K562 (cell line): ENCODE measurements at regions not wholly inside any gene's neighbourhood (a gene's known extent, or its start where the extent isn't known, plus 50 kb on each side); places are given as distances from the start of the nearest gene placed in this dataset.

Source experiments
- ATAC-seq: fragments of 200-7000 bp; cut with Tn5 transposase; 3 replicates; pipeline ENCODE4 v1.9.1; 2020; ENCODE audit warnings: moderate library complexity
- BruUV-seq: library from RNA; stranded (reverse); fragments of 400-500 nt; replicated peaks from 2 replicates; lab custom pipeline; 2021; lab: Mats Ljungman, UMichigan
- CTCF ChIA-PET: fragments of 300-600 bp; formaldehyde crosslinking; extraction: SDS; loops from one replicate; lab custom pipeline; 2021; ENCODE audit warnings: low intra/inter-chr PET ratio; lab: Yijun Ruan, JAX
- POLR2A ChIA-PET: fragments of 300-600, 350-650 bp; sonication (Branson Sonifier 250); formaldehyde crosslinking; extraction: SDS; loops from one replicate; lab custom pipeline; 2021; ENCODE audit warnings: antibody characterized with exemption, inconsistent platforms; lab: Yijun Ruan, JAX
- DNase-seq, 4 experiments: peaks; one replicate each; pipeline versions ENCODE4 v3.0.0 to v3.0.0-alpha.2; 2011 to 2018; ENCODE audit warnings: low spot score in 3 of 4, mixed read lengths in 3 of 4; ENCODE audit errors: extremely low read depth in 1 of 4
- FAIRE-seq: peaks from 2 replicates; lab custom pipeline; 2011; peaks lifted over from hg19 to GRCh38; lab: Jason Lieb, UNC
- H2AFZ ChIP-seq: 2 replicates; pipeline ENCODE4 v1.6.0; 2011; ENCODE audit warnings: low read depth, low read length, control low read depth, inconsistent platforms
- H3K27ac ChIP-seq: fragments of 200-600 bp; 3 replicates; pipeline ENCODE4 v1.8.0; 2011; ENCODE audit warnings: low read depth, mild to moderate bottlenecking, control low read depth, inconsistent platforms, low read length, moderate library complexity, mixed read lengths; ENCODE audit errors: extremely low read depth
- H3K27me3 ChIP-seq, 2 experiments: fragments of 300-600 bp in 1 of 2; 2 replicates in 1 of 2; 3 replicates in 1 of 2; pipeline versions ENCODE4 v1.6.0 to v1.8.0; 2011; ENCODE audit warnings: inconsistent platforms in 2 of 2, low read length in 2 of 2, mild to moderate bottlenecking in 1 of 2, mixed read lengths in 1 of 2, moderate library complexity in 1 of 2; ENCODE audit not compliant: control insufficient read depth in 2 of 2, insufficient read depth in 2 of 2
- H3K36me3 ChIP-seq: fragments of 300-600 bp; 3 replicates; pipeline ENCODE4 v1.8.0; 2011; ENCODE audit warnings: mild to moderate bottlenecking, low read length, inconsistent platforms; ENCODE audit not compliant: control insufficient read depth, insufficient read depth
- H3K4me1 ChIP-seq, 2 experiments: fragments of 200-600 bp in 1 of 2; replicated peaks in 1 of 2; 2 replicates in 1 of 2; 3 replicates in 1 of 2; pipeline versions ENCODE4 v1.5.1 to v1.8.0; 2011; ENCODE audit warnings: inconsistent platforms in 2 of 2, low read length in 2 of 2, mild to moderate bottlenecking in 1 of 2, mixed read lengths in 1 of 2, moderate library complexity in 1 of 2; ENCODE audit not compliant: control insufficient read depth in 2 of 2, insufficient read depth in 2 of 2
- H3K4me2 ChIP-seq: 2 replicates; pipeline ENCODE4 v1.6.1; 2011; ENCODE audit warnings: low read length, control low read depth, inconsistent platforms, mixed read lengths; ENCODE audit not compliant: insufficient read depth
- H3K4me3 ChIP-seq: fragments of 200-600 bp; sonication (generic), shearing (Covaris generic); 2 replicates; pipeline ENCODE4 v1.5.1; 2016; ENCODE audit warnings: control low read depth, inconsistent platforms
- H3K79me2 ChIP-seq: fragments of 200-600 bp; 3 replicates; pipeline ENCODE4 v1.8.0; 2011; ENCODE audit warnings: low read length, inconsistent platforms; ENCODE audit not compliant: control insufficient read depth, insufficient read depth
- H3K9ac ChIP-seq, 2 experiments: 2 replicates each; pipeline versions ENCODE4 v1.6.0 to v1.6.1; 2011; ENCODE audit warnings: low read depth in 2 of 2, low read length in 2 of 2, control low read depth in 1 of 2, inconsistent platforms in 1 of 2, mild to moderate bottlenecking in 1 of 2, mixed read lengths in 1 of 2; ENCODE audit not compliant: insufficient read depth in 1 of 2
- H3K9me1 ChIP-seq: one replicate; pipeline ENCODE4 v1.6.0; 2011; ENCODE audit warnings: inconsistent platforms, mild to moderate bottlenecking, low read length, moderate library complexity; ENCODE audit not compliant: control insufficient read depth, insufficient read depth
- H3K9me3 ChIP-seq: replicated peaks from 2 replicates; pipeline ENCODE4 v1.5.1; 2011; ENCODE audit warnings: low read depth, low read length, inconsistent platforms; ENCODE audit not compliant: control insufficient read depth, insufficient read depth
- H4K20me1 ChIP-seq: replicated peaks from 2 replicates; pipeline ENCODE4 v1.6.1; 2011; ENCODE audit warnings: low read length, inconsistent platforms, mixed read lengths; ENCODE audit not compliant: control insufficient read depth, insufficient read depth
- CAMTA2 ChIP-seq: fragments of 250-450 bp; sonication (Bioruptor Pico); conservative IDR thresholded peaks from 2 replicates; pipeline ENCODE4 v1.5.1; 2022
- NR4A1 ChIP-seq, 2 experiments: fragments of 250-450 bp in 1 of 2; fragments of 450-650 bp in 1 of 2; sonication (Bioruptor Pico) in 1 of 2; IDR thresholded peaks; 2 replicates each; pipeline versions ENCODE4 v1.4.0 to v1.6.1; 2016 to 2020; ENCODE audit warnings: mild to moderate bottlenecking in 2 of 2, missing compliant biosample characterization in 1 of 2, missing genetic modification characterization in 1 of 2, moderate library complexity in 1 of 2
- POU5F1 ChIP-seq: fragments of 150-350 bp; IDR thresholded peaks from 2 replicates; pipeline ENCODE4 v1.6.1; 2014; ENCODE audit warnings: borderline replicate concordance, low read length, low read depth, mild to moderate bottlenecking; ENCODE audit not compliant: partially characterized antibody
- RBM15 ChIP-seq: fragments of 200-400 bp; formaldehyde crosslinking; IDR thresholded peaks from 2 replicates; pipeline ENCODE4 v1.6.1; 2018; ENCODE audit warnings: mild to moderate bottlenecking, low read length, moderate library complexity; ENCODE audit not compliant: insufficient read depth
- TAL1 ChIP-seq: fragments of 450-650 bp; IDR thresholded peaks from 2 replicates; pipeline ENCODE4 v1.6.1; 2016; ENCODE audit warnings: mild to moderate bottlenecking
- ZNF217 ChIP-seq: sonication (generic); formaldehyde crosslinking; IDR thresholded peaks from 2 replicates; pipeline ENCODE4 v1.8.0; 2022; ENCODE audit warnings: mild to moderate bottlenecking, missing genetic modification reagents
- ZNF3 ChIP-seq: fragments of 250-450 bp; sonication (Bioruptor Pico); IDR thresholded peaks from 2 replicates; pipeline ENCODE4 v1.5.0; 2021; ENCODE audit warnings: mild to moderate bottlenecking, moderate library complexity
- WGBS: fragments of 100-300 bp; shearing (Covaris generic); methylation state at CpG from one replicate; pipeline ENCODE4 v1.1.6; 2016; ENCODE audit warnings: low coverage, mixed read lengths; ENCODE audit not compliant: insufficient coverage; ENCODE audit errors: missing lambda C conversion rate; 5-methylcytosine and 5-hydroxymethylcytosine counted together
- in situ Hi-C: fragments of 300-500 bp; cut with MboI; formaldehyde crosslinking; loops from 4 replicates; pipeline ENCODE4 v1.15.0; 2018; ENCODE audit warnings: inconsistent platforms, mixed read lengths
- intact Hi-C: fragments of 100-400 bp; cut with micrococcal nuclease; formaldehyde crosslinking; loops from 2 replicates; pipeline ENCODE4 v1.14.2; 2022
- TF ChIP-seq, protein P1 (sequence below): fragments of 250-450 bp; sonication (Bioruptor Pico); IDR thresholded peaks from 2 replicates; pipeline ENCODE4 v1.8.0; 2021; ENCODE audit warnings: mild to moderate bottlenecking, moderate library complexity
- TF ChIP-seq, protein P2 (sequence below): sonication (generic); formaldehyde crosslinking; IDR thresholded peaks from 2 replicates; pipeline ENCODE4 v1.8.0; 2022; ENCODE audit warnings: mild to moderate bottlenecking, missing genetic modification reagents
- TF ChIP-seq, protein P3 (sequence below): fragments of 250-450 bp; sonication (Bioruptor Pico); IDR thresholded peaks from 2 replicates; pipeline ENCODE4 v1.8.0; 2021; ENCODE audit warnings: moderate library complexity, mild to moderate bottlenecking, inconsistent platforms

DNA sequence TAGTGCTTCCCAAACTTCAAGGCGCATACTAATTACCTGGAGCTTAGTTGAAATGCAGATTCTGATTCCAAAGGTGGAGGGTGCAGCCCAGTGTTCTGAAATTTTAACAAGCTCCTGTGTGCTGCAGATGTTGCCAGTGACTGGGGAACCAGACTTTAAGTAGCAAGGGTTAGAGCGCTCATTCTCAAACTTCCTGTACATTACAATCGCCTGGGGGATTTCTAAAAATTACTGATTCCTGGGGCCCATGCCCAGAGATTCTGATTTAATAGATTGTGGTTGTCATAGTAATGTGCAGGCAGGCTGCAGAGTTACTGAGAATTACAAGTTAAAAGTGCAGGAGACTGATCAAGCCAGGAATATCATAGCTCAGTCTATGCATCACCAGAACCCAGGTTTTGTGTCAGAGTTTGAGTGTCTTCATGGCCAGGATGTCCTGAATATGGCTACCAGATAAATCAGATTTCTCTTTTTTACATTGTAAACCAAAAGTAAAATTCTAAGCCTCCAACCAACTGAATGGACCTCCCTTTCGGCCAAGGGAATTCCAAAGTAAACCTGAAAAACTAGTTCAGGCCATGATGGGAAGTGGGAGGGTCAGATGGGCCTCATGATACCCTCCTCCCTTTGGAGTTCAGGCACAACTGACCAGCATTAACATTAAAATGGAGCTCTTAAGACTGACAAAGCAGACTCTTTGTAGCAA, 121.6 kb downstream of the ATXN3L start:
- no peak for FAIRE-seq

More for the DNA sequence above, 121.6 kb downstream of the ATXN3L start:
- H3K27me3 ChIP-seq, result no peaks in the 10 kb centered on the region
- H3K4me2 ChIP-seq, result no peak overlapping the region
- no peak overlapping the region for H2AFZ ChIP-seq
- no peak overlapping the region for H3K27ac ChIP-seq
- intact Hi-C loops (no loop called here), in situ Hi-C loops (no loop called here)
- no peak for DNase-seq
- no peak for ATAC-seq
- CTCF ChIA-PET, result no interaction called here
- POLR2A ChIA-PET, result no interaction called here
- no peaks in the 10 kb centered on the region; a peak in 3 of 5 replicates for H3K4me1 ChIP-seq
- H4K20me1 ChIP-seq, result no peaks in the 10 kb centered on the region
- no peak overlapping the region for H3K4me3 ChIP-seq
- H3K79me2 ChIP-seq, result no peaks in the 10 kb centered on the region
- H3K9me1 ChIP-seq, result no peaks in the 10 kb centered on the region
- H3K36me3 ChIP-seq, result no peaks in the 10 kb centered on the region
- WGBS, result 63% methylated on average over 4 of the region's 4 CpGs
- BruUV-seq, result no TSS peak
- no peaks in the 10 kb centered on the region for H3K9me3 ChIP-seq
- TF ChIP-seq, protein P1, sequence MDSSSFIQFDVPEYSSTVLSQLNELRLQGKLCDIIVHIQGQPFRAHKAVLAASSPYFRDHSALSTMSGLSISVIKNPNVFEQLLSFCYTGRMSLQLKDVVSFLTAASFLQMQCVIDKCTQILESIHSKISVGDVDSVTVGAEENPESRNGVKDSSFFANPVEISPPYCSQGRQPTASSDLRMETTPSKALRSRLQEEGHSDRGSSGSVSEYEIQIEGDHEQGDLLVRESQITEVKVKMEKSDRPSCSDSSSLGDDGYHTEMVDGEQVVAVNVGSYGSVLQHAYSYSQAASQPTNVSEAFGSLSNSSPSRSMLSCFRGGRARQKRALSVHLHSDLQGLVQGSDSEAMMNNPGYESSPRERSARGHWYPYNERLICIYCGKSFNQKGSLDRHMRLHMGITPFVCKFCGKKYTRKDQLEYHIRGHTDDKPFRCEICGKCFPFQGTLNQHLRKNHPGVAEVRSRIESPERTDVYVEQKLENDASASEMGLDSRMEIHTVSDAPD (CRISPR knock-in tag), result no peak
- TF ChIP-seq POU5F1 (no peak), TAL1 (no peak), NR4A1 (CRISPR knock-in tag; IDR thresholded peaks at IDR 0.05) (no peak), NR4A1 (tag; IDR thresholded peaks at IDR 0.05) (no peak), RBM15 (no peak), ZNF3 (CRISPR knock-in tag) (no peak), CAMTA2 (CRISPR knock-in tag) (no peak), ZNF217 (CRISPR knock-in tag) (no peak)
- TF ChIP-seq, protein P2, sequence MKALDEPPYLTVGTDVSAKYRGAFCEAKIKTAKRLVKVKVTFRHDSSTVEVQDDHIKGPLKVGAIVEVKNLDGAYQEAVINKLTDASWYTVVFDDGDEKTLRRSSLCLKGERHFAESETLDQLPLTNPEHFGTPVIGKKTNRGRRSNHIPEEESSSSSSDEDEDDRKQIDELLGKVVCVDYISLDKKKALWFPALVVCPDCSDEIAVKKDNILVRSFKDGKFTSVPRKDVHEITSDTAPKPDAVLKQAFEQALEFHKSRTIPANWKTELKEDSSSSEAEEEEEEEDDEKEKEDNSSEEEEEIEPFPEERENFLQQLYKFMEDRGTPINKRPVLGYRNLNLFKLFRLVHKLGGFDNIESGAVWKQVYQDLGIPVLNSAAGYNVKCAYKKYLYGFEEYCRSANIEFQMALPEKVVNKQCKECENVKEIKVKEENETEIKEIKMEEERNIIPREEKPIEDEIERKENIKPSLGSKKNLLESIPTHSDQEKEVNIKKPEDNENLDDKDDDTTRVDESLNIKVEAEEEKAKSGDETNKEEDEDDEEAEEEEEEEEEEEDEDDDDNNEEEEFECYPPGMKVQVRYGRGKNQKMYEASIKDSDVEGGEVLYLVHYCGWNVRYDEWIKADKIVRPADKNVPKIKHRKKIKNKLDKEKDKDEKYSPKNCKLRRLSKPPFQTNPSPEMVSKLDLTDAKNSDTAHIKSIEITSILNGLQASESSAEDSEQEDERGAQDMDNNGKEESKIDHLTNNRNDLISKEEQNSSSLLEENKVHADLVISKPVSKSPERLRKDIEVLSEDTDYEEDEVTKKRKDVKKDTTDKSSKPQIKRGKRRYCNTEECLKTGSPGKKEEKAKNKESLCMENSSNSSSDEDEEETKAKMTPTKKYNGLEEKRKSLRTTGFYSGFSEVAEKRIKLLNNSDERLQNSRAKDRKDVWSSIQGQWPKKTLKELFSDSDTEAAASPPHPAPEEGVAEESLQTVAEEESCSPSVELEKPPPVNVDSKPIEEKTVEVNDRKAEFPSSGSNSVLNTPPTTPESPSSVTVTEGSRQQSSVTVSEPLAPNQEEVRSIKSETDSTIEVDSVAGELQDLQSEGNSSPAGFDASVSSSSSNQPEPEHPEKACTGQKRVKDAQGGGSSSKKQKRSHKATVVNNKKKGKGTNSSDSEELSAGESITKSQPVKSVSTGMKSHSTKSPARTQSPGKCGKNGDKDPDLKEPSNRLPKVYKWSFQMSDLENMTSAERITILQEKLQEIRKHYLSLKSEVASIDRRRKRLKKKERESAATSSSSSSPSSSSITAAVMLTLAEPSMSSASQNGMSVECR (CRISPR knock-in tag), result no peak
- TF ChIP-seq, protein P3, sequence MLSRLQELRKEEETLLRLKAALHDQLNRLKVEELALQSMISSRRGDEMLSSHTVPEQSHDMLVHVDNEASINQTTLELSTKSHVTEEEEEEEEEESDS (CRISPR knock-in tag), result no peak
- no peak overlapping the region for H3K9ac ChIP-seq
